ENCODE measurements at regions not wholly inside any gene's neighbourhood (a gene's known extent, or its start where the extent isn't known, plus 50 kb on each side); places are given as distances from the start of the nearest gene placed in this dataset.

GRCh38 chr1:189675712-189676244, 801.9 kb downstream of the BRINP3 start (continued):
- no peak for TF ChIP-seq ELK1 (IDR thresholded peaks at IDR 0.05; ENCODE audit: low read depth, low read length)

GRCh38 chr1:189678779-189679178, 798.9 kb downstream of the BRINP3 start:
- CTCF ChIA-PET = interaction anchor here (0.6 kb wide), 1 partner anchor 19 kb away, joined by 3 read pairs; no protein-coding TSS in a partner anchor
- no peaks in the 10 kb centered on the region for H3K9me3 ChIP-seq
- no peak for TF ChIP-seq ESRRA (IDR thresholded peaks at IDR 0.05; ENCODE audit: borderline replicate concordance, low read length)
- no peak for TF ChIP-seq CHD2 (IDR thresholded peaks at IDR 0.05; ENCODE audit: low read length, partially characterized antibody)
- no peak for TF ChIP-seq ZSCAN20 (CRISPR knock-in tag; IDR thresholded peaks at IDR 0.05)
- 92% methylated on average over 3 of the region's 3 CpGs for WGBS (ENCODE audit: missing lambda C conversion rate)
- no peak overlapping the region for H3K27ac ChIP-seq
- POLR2A ChIA-PET = no interaction called here
- FAIRE-seq (no peak), ATAC-seq (no peak), DNase-seq (ENCODE audit: low read depth in 1 of 2, low spot score in 1 of 2) (no peak)
- H3K4me3 ChIP-seq = no peak overlapping the region
- H3K4me1 ChIP-seq = peaks cover 21% of the 10 kb centered on the region; the same call in 2 of the 3 replicates
- no peak overlapping the region for H3K4me2 ChIP-seq

GRCh38 chr1:189681252-189681919, 796.3 kb downstream of the BRINP3 start:
- H3K4me3 ChIP-seq = peak overlapping the region; percentile 6; the same call in 1 of the 3 replicates
- ATAC-seq (peak in 1 of 2 experiments; percentile 75; a peak in 3 of 6 replicates), DNase-seq (ENCODE audit: low read depth in 1 of 2, low spot score in 1 of 2) (peak in 1 of 2 experiments; percentile 62), FAIRE-seq (peak; percentile 36)
- TF ChIP-seq RNF2 (IDR thresholded peaks at IDR 0.05; ENCODE audit: borderline replicate concordance, low read depth) (no peak), GATA3 (IDR thresholded peaks at IDR 0.05; ENCODE audit: borderline replicate concordance) (peak; percentile 83)
- POLR2A ChIA-PET = no interaction called here
- 4% methylated on average over 3 of the region's 3 CpGs for WGBS (ENCODE audit: missing lambda C conversion rate)
- no peaks in the 10 kb centered on the region for H3K9me3 ChIP-seq
- H3K4me2 ChIP-seq = peak overlapping the region; percentile 76
- H3K4me1 ChIP-seq = peaks cover 21% of the 10 kb centered on the region; the same call in 2 of the 3 replicates
- H3K27ac ChIP-seq = peak overlapping the region in 1 of 2 experiments; percentile 38; a peak in 3 of 6 replicates
- CTCF ChIA-PET = no interaction called here

- no peaks in the 10 kb centered on the region for H3K9me3 ChIP-seq
- ATAC-seq (no peak), FAIRE-seq (no peak), DNase-seq (ENCODE audit: low read depth in 1 of 2, low spot score in 1 of 2) (no peak)
- H3K4me1 ChIP-seq = peaks cover 21% of the 10 kb centered on the region; the same call in 2 of the 3 replicates
- ChIA-PET POLR2A (no interaction called here), CTCF (no interaction called here)
- H3K27ac ChIP-seq = no peak overlapping the region
- peak overlapping the region; percentile 3; the same call in 1 of the 3 replicates for H3K4me2 ChIP-seq
- TF ChIP-seq CBX2 (IDR thresholded peaks at IDR 0.05; ENCODE audit: borderline replicate concordance, low read depth) (no peak), TP53 (CRISPR knock-in tag; IDR thresholded peaks at IDR 0.05) (no peak), MAZ (IDR thresholded peaks at IDR 0.05; ENCODE audit: borderline replicate concordance, low read depth, low read length) (no peak), SMC3 (IDR thresholded peaks at IDR 0.05) (no peak), HMGXB4 (CRISPR knock-in tag; IDR thresholded peaks at IDR 0.05; ENCODE audit: borderline replicate concordance) (no peak), ZSCAN20 (CRISPR knock-in tag; IDR thresholded peaks at IDR 0.05) (no peak), EHMT2 (IDR thresholded peaks at IDR 0.05; ENCODE audit: low read depth) (no peak), ZNF302 (CRISPR knock-in tag; IDR thresholded peaks at IDR 0.05) (no peak), HOXA7 (CRISPR knock-in tag; IDR thresholded peaks at IDR 0.05) (no peak), RAD21 (conservative IDR thresholded peaks at IDR 0.05 in 1 of 2, IDR thresholded peaks at IDR 0.05 in 1 of 2) (no peak), POLR2AphosphoS2 (conservative IDR thresholded peaks at IDR 0.05; ENCODE audit: low read length) (no peak), SREBF2 (IDR thresholded peaks at IDR 0.05) (no peak), CEBPB (IDR thresholded peaks at IDR 0.05) (no peak)
- WGBS (ENCODE audit: missing lambda C conversion rate) = 85% methylated on average over 3 of the region's 3 CpGs
- H3K4me3 ChIP-seq = no peak overlapping the region
Observed at GRCh38 chr1:189682591-189682990, 795.1 kb downstream of the BRINP3 start.

Data from A549 (cell line).